ENCODE measurements at regions not wholly inside any gene's neighbourhood (a gene's known extent, or its start where the extent isn't known, plus 50 kb on each side); places are given as distances from the start of the nearest gene placed in this dataset.

- Histone ChIP-seq H3K4me1 (ENCODE audit: control insufficient read depth in 1 of 2, insufficient read depth in 1 of 2, low read depth in 1 of 2, low read length in 1 of 2) (no peaks in the 10 kb centered on the region), H3K9me3 (no peaks in the 10 kb centered on the region), H3K4me3 (ENCODE audit: low read depth in 1 of 2, low read length in 1 of 2) (no peak overlapping the region), H3K36me3 (no peaks in the 10 kb centered on the region), H3K27me3 (no peaks in the 10 kb centered on the region), H3K27ac (no peak overlapping the region)
- TF ChIP-seq CTCF (IDR thresholded peaks at IDR 0.05): no peak
These were observed 494.9 kb upstream of the RBFOX1 start for GRCh38 chr16:6837722-6838121.

- Histone ChIP-seq H3K4me3 (ENCODE audit: low read depth in 1 of 2, low read length in 1 of 2) (no peak overlapping the region), H3K27me3 (no peaks in the 10 kb centered on the region), H3K27ac (no peak overlapping the region), H3K4me1 (ENCODE audit: control insufficient read depth in 1 of 2, insufficient read depth in 1 of 2, low read depth in 1 of 2, low read length in 1 of 2) (no peaks in the 10 kb centered on the region), H3K9me3 (no peaks in the 10 kb centered on the region), H3K36me3 (no peaks in the 10 kb centered on the region)
- no peak for TF ChIP-seq CTCF (IDR thresholded peaks at IDR 0.05)
These were observed 495.9 kb upstream of the RBFOX1 start for GRCh38 chr16:6836766-6837165.

GRCh38 chr16:6835941-6836340, 496.7 kb upstream of the RBFOX1 start:
- Histone ChIP-seq H3K36me3 (no peaks in the 10 kb centered on the region), H3K27me3 (no peaks in the 10 kb centered on the region), H3K27ac (no peak overlapping the region), H3K4me1 (ENCODE audit: control insufficient read depth in 1 of 2, insufficient read depth in 1 of 2, low read depth in 1 of 2, low read length in 1 of 2) (no peaks in the 10 kb centered on the region), H3K4me3 (ENCODE audit: low read depth in 1 of 2, low read length in 1 of 2) (no peak overlapping the region), H3K9me3 (no peaks in the 10 kb centered on the region)
- TF ChIP-seq CTCF (IDR thresholded peaks at IDR 0.05): no peak

- no peak overlapping the region for H3K27ac ChIP-seq
- no peaks in the 10 kb centered on the region for H3K36me3 ChIP-seq
- H3K4me1 ChIP-seq (ENCODE audit: control insufficient read depth in 1 of 2, insufficient read depth in 1 of 2, low read depth in 1 of 2, low read length in 1 of 2): peaks cover 0 to 4% of the 10 kb centered on the region in 2 experiments
- H3K4me3 ChIP-seq (ENCODE audit: low read depth in 1 of 2, low read length in 1 of 2): no peak overlapping the region
- TF ChIP-seq CTCF (IDR thresholded peaks at IDR 0.05): no peak
- no peaks in the 10 kb centered on the region for H3K9me3 ChIP-seq
- H3K27me3 ChIP-seq: no peaks in the 10 kb centered on the region
These were observed 497.1 kb upstream of the RBFOX1 start for GRCh38 chr16:6835516-6835915.

GRCh38 chr16:6828690-6829089, 504.0 kb upstream of the RBFOX1 start:
- TF ChIP-seq CTCF (IDR thresholded peaks at IDR 0.05): no peak
- Histone ChIP-seq H3K4me3 (ENCODE audit: low read depth in 1 of 2, low read length in 1 of 2) (no peak overlapping the region), H3K9me3 (no peaks in the 10 kb centered on the region), H3K27ac (peak overlapping the region; percentile 95), H3K36me3 (no peaks in the 10 kb centered on the region), H3K4me1 (ENCODE audit: control insufficient read depth in 1 of 2, insufficient read depth in 1 of 2, low read depth in 1 of 2, low read length in 1 of 2) (peaks cover 7 to 43% of the 10 kb centered on the region in 2 experiments), H3K27me3 (no peaks in the 10 kb centered on the region)

- Histone ChIP-seq H3K27me3 (no peaks in the 10 kb centered on the region), H3K4me3 (ENCODE audit: low read depth in 1 of 2, low read length in 1 of 2) (peak overlapping the region in 1 of 2 experiments; percentile 19), H3K4me1 (ENCODE audit: control insufficient read depth in 1 of 2, insufficient read depth in 1 of 2, low read depth in 1 of 2, low read length in 1 of 2) (peaks cover 7 to 43% of the 10 kb centered on the region in 2 experiments), H3K36me3 (no peaks in the 10 kb centered on the region), H3K9me3 (no peaks in the 10 kb centered on the region), H3K27ac (peak overlapping the region; percentile 95)
- TF ChIP-seq CTCF (IDR thresholded peaks at IDR 0.05): no peak
These were observed 504.7 kb upstream of the RBFOX1 start for GRCh38 chr16:6827931-6828330.

All from neutrophil (primary cell).